HCT116 (cell line): ENCODE measurements at regions not wholly inside any gene's neighbourhood (a gene's known extent, or its start where the extent isn't known, plus 50 kb on each side); places are given as distances from the start of the nearest gene placed in this dataset.

Experiments
- ATAC-seq: fragments of 200-7000 bp; cut with Tn5 transposase; 2 replicates; pipeline ENCODE4 v1.9.1; 2020; ENCODE audit warnings: mild to moderate bottlenecking, moderate library complexity
- BruUV-seq: library from RNA; stranded (reverse); fragments of 400-500 nt; replicated peaks from 2 replicates; lab custom pipeline; 2021; lab: Mats Ljungman, UMichigan
- CTCF ChIA-PET: fragments of 300-600 bp; sonication (Branson Sonifier 250); formaldehyde crosslinking; loops from one replicate; lab custom pipeline; 2021; ENCODE audit warnings: antibody characterized with exemption; lab: Charles Lee
- POLR2A ChIA-PET: fragments of 300-600, 350-600 bp; sonication (Branson Sonifier 250); formaldehyde crosslinking; loops from one replicate; lab custom pipeline; 2021; ENCODE audit warnings: antibody characterized with exemption; lab: Charles Lee
- RAD21 ChIA-PET, 2 experiments: fragments of 300-600 bp; sonication (Branson Sonifier 250); formaldehyde crosslinking; loops; one replicate each; lab custom pipeline; 2023; ENCODE audit warnings: low total read pairs in 2 of 2; ENCODE audit not compliant: uncharacterized antibody in 2 of 2, unreplicated experiment in 2 of 2, low non-redundant PET in 1 of 2; lab: Charles Lee
- DNase-seq: peaks from one replicate; pipeline ENCODE4 v3.0.0-alpha.2; 2010; ENCODE audit warnings: low read depth, low spot score
- H2AFZ ChIP-seq: fragments of 200-600 bp; shearing (Covaris generic), sonication (generic); 2 replicates; pipeline ENCODE4 v1.6.1; 2017; ENCODE audit warnings: low read depth, mixed run types, mixed read lengths, antibody characterized with exemption, low read length; ENCODE audit not compliant: poor library complexity, severe bottlenecking
- H3K27ac ChIP-seq: 2 replicates; pipeline ENCODE4 v1.5.1; 2012; ENCODE audit warnings: low read depth, low read length
- H3K27me3 ChIP-seq: fragments of 200-600 bp; sonication (generic); 2 replicates; pipeline ENCODE4 v1.6.1; 2016; ENCODE audit warnings: mixed run types, low read length, mixed read lengths; ENCODE audit not compliant: insufficient read depth
- H3K36me3 ChIP-seq, 2 experiments: fragments of 200-500 bp in 1 of 2; fragments of 200-600 bp in 1 of 2; sonication (Bioruptor generic) in 1 of 2; sonication (generic) in 1 of 2; 2 replicates each; pipeline versions ENCODE4 v1.5.1 to v1.6.1; 2014 to 2016; ENCODE audit warnings: low read length in 2 of 2, inconsistent platforms in 1 of 2, mixed read lengths in 1 of 2, mixed run types in 1 of 2; ENCODE audit not compliant: insufficient read depth in 2 of 2, control insufficient read depth in 1 of 2
- H3K4me1 ChIP-seq, 2 experiments: fragments of 200-600 bp in 1 of 2; sonication (generic) in 1 of 2; 2 replicates each; pipeline versions ENCODE4 v1.5.1 to v1.6.1; 2012 to 2017; ENCODE audit warnings: low read length in 2 of 2, inconsistent platforms in 1 of 2, mild to moderate bottlenecking in 1 of 2, mixed read lengths in 1 of 2, mixed run types in 1 of 2, moderate library complexity in 1 of 2; ENCODE audit not compliant: insufficient read depth in 2 of 2, control insufficient read depth in 1 of 2
- H3K4me2 ChIP-seq: fragments of 200-600 bp; sonication (generic); 2 replicates; pipeline ENCODE4 v1.6.1; 2017; ENCODE audit warnings: mixed run types, low read length, mixed read lengths
- H3K4me3 ChIP-seq, 2 experiments: fragments of 200-600 bp in 1 of 2; sonication (generic) in 1 of 2; replicated peaks in 1 of 2; 2 replicates each; pipeline ENCODE4 v1.5.1; 2011 to 2016; ENCODE audit warnings: low read length in 2 of 2, control low read depth in 1 of 2, low read depth in 1 of 2, mild to moderate bottlenecking in 1 of 2, mixed read lengths in 1 of 2, mixed run types in 1 of 2
- H3K79me2 ChIP-seq: fragments of 200-600 bp; sonication (generic); 2 replicates; pipeline ENCODE4 v1.6.1; 2017; ENCODE audit warnings: mild to moderate bottlenecking, mixed run types, low read length, moderate library complexity, mixed read lengths; ENCODE audit not compliant: insufficient read depth
- H3K9ac ChIP-seq: fragments of 200-600 bp; sonication (generic); 2 replicates; pipeline ENCODE4 v1.6.1; 2016; ENCODE audit warnings: low read length, mixed read lengths
- H3K9me2 ChIP-seq: fragments of 200-600 bp; sonication (generic), shearing (Covaris generic); 2 replicates; pipeline ENCODE4 v1.6.1; 2017; ENCODE audit warnings: mixed run types, mild to moderate bottlenecking, moderate library complexity; ENCODE audit not compliant: insufficient read depth
- H3K9me3 ChIP-seq, 2 experiments: fragments of 200-500 bp in 1 of 2; fragments of 200-600 bp in 1 of 2; sonication (Bioruptor generic) in 1 of 2; sonication (generic) in 1 of 2; 2 replicates each; pipeline ENCODE4 v1.6.1; 2014 to 2017; ENCODE audit warnings: low read length in 2 of 2, mixed read lengths in 2 of 2, inconsistent platforms in 1 of 2, low read depth in 1 of 2, mild to moderate bottlenecking in 1 of 2, mixed run types in 1 of 2, moderate library complexity in 1 of 2; ENCODE audit not compliant: control insufficient read depth in 1 of 2, insufficient read depth in 1 of 2
- H4K20me1 ChIP-seq: fragments of 200-600 bp; sonication (generic), shearing (Covaris generic); 2 replicates; pipeline ENCODE4 v1.6.1; 2017; ENCODE audit warnings: mixed run types, mild to moderate bottlenecking, moderate library complexity; ENCODE audit not compliant: insufficient read depth
- CEBPB ChIP-seq: IDR thresholded peaks from 2 replicates; pipeline ENCODE4 v1.6.1; 2012; ENCODE audit warnings: low read depth
- CTCF ChIP-seq, 3 experiments: fragments of 200-600 bp in 1 of 3; sonication (generic) in 1 of 3; IDR thresholded peaks in 2 of 3; conservative IDR thresholded peaks in 1 of 3; 2 replicates each; pipeline ENCODE4 v1.5.1; 2012 to 2017; ENCODE audit warnings: low read depth in 2 of 3, low read length in 2 of 3, antibody characterized with exemption in 1 of 3, borderline replicate concordance in 1 of 3, control low read depth in 1 of 3, mild to moderate bottlenecking in 1 of 3, mixed read lengths in 1 of 3, mixed run types in 1 of 3, moderate library complexity in 1 of 3; ENCODE audit not compliant: insufficient read depth in 1 of 3
- ELF1 ChIP-seq: IDR thresholded peaks from 2 replicates; pipeline ENCODE4 v1.6.1; 2012; ENCODE audit warnings: low read depth, borderline replicate concordance
- EZH2 ChIP-seq: fragments of 200-600 bp; sonication (generic); IDR thresholded peaks from 2 replicates; pipeline ENCODE4 v1.6.1; 2017; ENCODE audit warnings: antibody characterized with exemption, mixed run types
- EZH2phosphoT487 ChIP-seq: fragments of 200-600 bp; IDR thresholded peaks from 2 replicates; pipeline ENCODE4 v1.6.1; 2018; ENCODE audit warnings: antibody characterized with exemption, borderline replicate concordance
- JUND ChIP-seq: IDR thresholded peaks from 2 replicates; pipeline ENCODE4 v1.6.1; 2012
- MAX ChIP-seq: IDR thresholded peaks from 2 replicates; pipeline ENCODE4 v1.6.1; 2012
- POLR2A ChIP-seq: IDR thresholded peaks from 2 replicates; pipeline ENCODE4 v1.7.0; 2011; ENCODE audit warnings: borderline replicate concordance; ENCODE audit not compliant: insufficient read depth, insufficient read length; ENCODE audit errors: extremely low read depth
- POLR2AphosphoS5 ChIP-seq: IDR thresholded peaks from 2 replicates; pipeline ENCODE4 v1.6.1; 2011; ENCODE audit warnings: mild to moderate bottlenecking, low read depth, low read length, moderate library complexity
- RAD21 ChIP-seq: IDR thresholded peaks from 2 replicates; pipeline ENCODE4 v1.6.1; 2012; ENCODE audit warnings: low read depth, mild to moderate bottlenecking
- SIN3A ChIP-seq: IDR thresholded peaks from 2 replicates; pipeline ENCODE4 v1.6.1; 2012; ENCODE audit warnings: low read depth
- SP1 ChIP-seq: IDR thresholded peaks from 2 replicates; pipeline ENCODE4 v1.6.1; 2012; ENCODE audit warnings: low read depth
- SRF ChIP-seq: IDR thresholded peaks from 2 replicates; pipeline ENCODE4 v1.6.1; 2012; ENCODE audit warnings: low read depth
- TCF7L2 ChIP-seq: IDR thresholded peaks from 2 replicates; pipeline ENCODE4 v1.7.0; 2011; ENCODE audit warnings: borderline replicate concordance, inconsistent platforms; ENCODE audit not compliant: insufficient read depth, insufficient read length; ENCODE audit errors: extremely low read depth
- YY1 ChIP-seq: IDR thresholded peaks from 2 replicates; pipeline ENCODE4 v1.6.1; 2011; ENCODE audit warnings: low read length, low read depth, moderate library complexity, mild to moderate bottlenecking; ENCODE audit not compliant: insufficient replicate concordance; ENCODE audit errors: extremely low read depth
- ZBTB33 ChIP-seq: IDR thresholded peaks from 2 replicates; pipeline ENCODE4 v1.6.1; 2011; ENCODE audit warnings: mild to moderate bottlenecking, low read length, moderate library complexity; ENCODE audit not compliant: insufficient replicate concordance; ENCODE audit errors: extremely low read depth
- ZNF274 ChIP-seq: fragments of 200-500 bp; sonication (Bioruptor generic); IDR thresholded peaks from 2 replicates; pipeline ENCODE4 v1.6.1; 2014; ENCODE audit warnings: mild to moderate bottlenecking, low read depth, low read length, inconsistent platforms
- intact Hi-C: fragments of 100-400 bp; cut with micrococcal nuclease; formaldehyde crosslinking; loops from 2 replicates; pipeline ENCODE4 v1.10.0; 2022
- TF ChIP-seq, protein P1 (sequence below): IDR thresholded peaks from 2 replicates; pipeline ENCODE4 v1.6.1; 2012
- TF ChIP-seq, protein P2 (sequence below): IDR thresholded peaks from 2 replicates; pipeline ENCODE4 v1.6.1; 2012; ENCODE audit warnings: low read depth

GRCh38 chr11:119976805-119977560, 160.9 kb downstream of the TRIM29 start:
- Histone ChIP-seq H3K36me3 (no peaks in the 10 kb centered on the region), H3K27me3 (peaks cover 14% of the 10 kb centered on the region; the same call in 1 of the 2 replicates), H4K20me1 (no peaks in the 10 kb centered on the region), H3K9me3 (no peaks in the 10 kb centered on the region), H2AFZ (no peak overlapping the region), H3K4me3 (no peak overlapping the region), H3K9me2 (no peaks in the 10 kb centered on the region), H3K79me2 (no peaks in the 10 kb centered on the region), H3K4me1 (no peaks in the 10 kb centered on the region), H3K4me2 (no peak overlapping the region), H3K9ac (no peak overlapping the region), H3K27ac (no peak overlapping the region)
- intact Hi-C loops, result no loop called here
- RAD21 ChIA-PET, result no interaction called here
- DNase-seq, result no peak
- POLR2A ChIA-PET, result no interaction called here
- no TSS peak for BruUV-seq
- no peak for TF ChIP-seq SRF
- no peak for TF ChIP-seq ZNF274
- TF ChIP-seq SP1, result no peak
- no peak for TF ChIP-seq RAD21
- TF ChIP-seq JUND, result no peak
- TF ChIP-seq CTCF (IDR thresholded peaks at IDR 0.05 in 2 of 3, conservative IDR thresholded peaks at IDR 0.05 in 1 of 3; ENCODE audit: borderline replicate concordance in 1 of 3, insufficient read depth in 1 of 3, low read depth in 2 of 3, low read length in 2 of 3), result no peak
- TF ChIP-seq ZBTB33, result no peak
- no peak for TF ChIP-seq POLR2AphosphoS5
- no peak for TF ChIP-seq TCF7L2
- no peak for TF ChIP-seq MAX
- TF ChIP-seq, protein P1, sequence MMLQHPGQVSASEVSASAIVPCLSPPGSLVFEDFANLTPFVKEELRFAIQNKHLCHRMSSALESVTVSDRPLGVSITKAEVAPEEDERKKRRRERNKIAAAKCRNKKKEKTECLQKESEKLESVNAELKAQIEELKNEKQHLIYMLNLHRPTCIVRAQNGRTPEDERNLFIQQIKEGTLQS, result no peak
- TF ChIP-seq CEBPB, result no peak
- no peak for TF ChIP-seq EZH2
- TF ChIP-seq ELF1, result no peak
- TF ChIP-seq EZH2phosphoT487, result no peak
- TF ChIP-seq YY1, result no peak
- TF ChIP-seq SIN3A, result no peak
- TF ChIP-seq POLR2A, result no peak
- TF ChIP-seq, protein P2, sequence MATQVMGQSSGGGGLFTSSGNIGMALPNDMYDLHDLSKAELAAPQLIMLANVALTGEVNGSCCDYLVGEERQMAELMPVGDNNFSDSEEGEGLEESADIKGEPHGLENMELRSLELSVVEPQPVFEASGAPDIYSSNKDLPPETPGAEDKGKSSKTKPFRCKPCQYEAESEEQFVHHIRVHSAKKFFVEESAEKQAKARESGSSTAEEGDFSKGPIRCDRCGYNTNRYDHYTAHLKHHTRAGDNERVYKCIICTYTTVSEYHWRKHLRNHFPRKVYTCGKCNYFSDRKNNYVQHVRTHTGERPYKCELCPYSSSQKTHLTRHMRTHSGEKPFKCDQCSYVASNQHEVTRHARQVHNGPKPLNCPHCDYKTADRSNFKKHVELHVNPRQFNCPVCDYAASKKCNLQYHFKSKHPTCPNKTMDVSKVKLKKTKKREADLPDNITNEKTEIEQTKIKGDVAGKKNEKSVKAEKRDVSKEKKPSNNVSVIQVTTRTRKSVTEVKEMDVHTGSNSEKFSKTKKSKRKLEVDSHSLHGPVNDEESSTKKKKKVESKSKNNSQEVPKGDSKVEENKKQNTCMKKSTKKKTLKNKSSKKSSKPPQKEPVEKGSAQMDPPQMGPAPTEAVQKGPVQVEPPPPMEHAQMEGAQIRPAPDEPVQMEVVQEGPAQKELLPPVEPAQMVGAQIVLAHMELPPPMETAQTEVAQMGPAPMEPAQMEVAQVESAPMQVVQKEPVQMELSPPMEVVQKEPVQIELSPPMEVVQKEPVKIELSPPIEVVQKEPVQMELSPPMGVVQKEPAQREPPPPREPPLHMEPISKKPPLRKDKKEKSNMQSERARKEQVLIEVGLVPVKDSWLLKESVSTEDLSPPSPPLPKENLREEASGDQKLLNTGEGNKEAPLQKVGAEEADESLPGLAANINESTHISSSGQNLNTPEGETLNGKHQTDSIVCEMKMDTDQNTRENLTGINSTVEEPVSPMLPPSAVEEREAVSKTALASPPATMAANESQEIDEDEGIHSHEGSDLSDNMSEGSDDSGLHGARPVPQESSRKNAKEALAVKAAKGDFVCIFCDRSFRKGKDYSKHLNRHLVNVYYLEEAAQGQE, result no peak
- ATAC-seq, result no peak
- CTCF ChIA-PET, result no interaction called here
